MV-4-11 (cell line): ENCODE measurements at regions not wholly inside any gene's neighbourhood (a gene's known extent, or its start where the extent isn't known, plus 50 kb on each side); places are given as distances from the start of the nearest gene placed in this dataset.

Source experiments
- DNase-seq: peaks from one replicate; lab custom pipeline; 2025; lab: John Stamatoyannopoulos, UW

- DNase-seq, result no peak
These were observed 436.5 kb downstream of the SIPA1L2 start for GRCh38 chr1:232193451-232193783.

- DNase-seq, result no peak
These were observed 437.0 kb downstream of the SIPA1L2 start for GRCh38 chr1:232192781-232193450.

GRCh38 chr1:232191560-232191959 is 438.4 kb downstream of the SIPA1L2 start:
- DNase-seq, result no peak

GRCh38 chr1:232188318-232188717 is 441.6 kb downstream of the SIPA1L2 start:
- no peak for DNase-seq

GRCh38 chr1:232186931-232187330 is 443.0 kb downstream of the SIPA1L2 start:
- no peak for DNase-seq

- peak; percentile 57 for DNase-seq
These were observed 445.1 kb downstream of the SIPA1L2 start for GRCh38 chr1:232184561-232185530.

- no peak for DNase-seq
These were observed 446.1 kb downstream of the SIPA1L2 start for GRCh38 chr1:232183802-232184201.

- no peak for DNase-seq
These were observed 446.6 kb downstream of the SIPA1L2 start for GRCh38 chr1:232183266-232183800.

- no peak for DNase-seq
These were observed 447.7 kb downstream of the SIPA1L2 start for GRCh38 chr1:232182236-232182635.

- no peak for DNase-seq
These were observed 449.2 kb downstream of the SIPA1L2 start for GRCh38 chr1:232180779-232181136.

GRCh38 chr1:232179896-232180778 is 449.8 kb downstream of the SIPA1L2 start:
- no peak for DNase-seq

GRCh38 chr1:232178191-232178590 is 451.7 kb downstream of the SIPA1L2 start:
- no peak for DNase-seq

- DNase-seq, result no peak
These were observed 452.5 kb downstream of the SIPA1L2 start for GRCh38 chr1:232177438-232177837.

- no peak for DNase-seq
These were observed 453.7 kb downstream of the SIPA1L2 start for GRCh38 chr1:232176222-232176621.

- DNase-seq, result no peak
These were observed 455.6 kb downstream of the SIPA1L2 start for GRCh38 chr1:232174306-232174705.

GRCh38 chr1:232172563-232172962 is 457.4 kb downstream of the SIPA1L2 start:
- DNase-seq, result no peak

- DNase-seq, result no peak
These were observed 459.0 kb downstream of the SIPA1L2 start for GRCh38 chr1:232170909-232171308.

- no peak for DNase-seq
These were observed 460.5 kb downstream of the SIPA1L2 start for GRCh38 chr1:232169436-232169835.

- no peak for DNase-seq
These were observed 461.4 kb downstream of the SIPA1L2 start for GRCh38 chr1:232168508-232168907.

- DNase-seq, result no peak
These were observed 463.0 kb downstream of the SIPA1L2 start for GRCh38 chr1:232166942-232167341.

GRCh38 chr1:232164078-232164963 is 465.6 kb downstream of the SIPA1L2 start:
- no peak for DNase-seq
